NCI-H146 treated with DMSO at 0.1 percent for 48 hours (cell line): ENCODE measurements at regions not wholly inside any gene's neighbourhood (a gene's known extent, or its start where the extent isn't known, plus 50 kb on each side); places are given as distances from the start of the nearest gene placed in this dataset.

ENCODE experiments used
- DNase-seq: peaks from one replicate; lab custom pipeline; 2025; ENCODE audit not compliant: unreplicated experiment; lab: John Stamatoyannopoulos, UW

DNA sequence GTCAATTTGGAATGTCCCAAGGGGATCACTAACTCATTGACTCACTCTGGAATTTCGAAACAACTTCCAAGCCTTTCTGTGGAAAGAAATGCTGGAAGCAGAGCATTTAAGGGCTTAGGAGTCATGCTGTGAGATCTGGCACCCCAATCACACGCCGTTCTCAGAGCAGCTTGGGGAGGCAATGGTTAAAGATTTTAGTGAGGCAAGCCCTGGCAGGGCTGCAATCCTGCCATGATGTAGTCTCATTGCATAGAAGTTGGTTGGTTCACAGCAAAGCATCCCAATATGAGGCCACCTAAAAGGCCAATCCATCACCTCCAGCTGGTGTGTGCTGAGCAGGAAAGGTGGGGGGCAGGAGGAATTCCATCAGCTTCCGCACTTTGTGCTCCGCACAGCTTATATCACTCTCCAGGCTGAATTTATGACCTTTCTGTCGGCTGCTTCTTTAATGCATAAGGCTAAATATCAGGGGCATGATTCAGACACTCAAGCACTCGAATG lies 1043.9 kb upstream of the POU3F3 start:
- DNase-seq = no peak

DNA sequence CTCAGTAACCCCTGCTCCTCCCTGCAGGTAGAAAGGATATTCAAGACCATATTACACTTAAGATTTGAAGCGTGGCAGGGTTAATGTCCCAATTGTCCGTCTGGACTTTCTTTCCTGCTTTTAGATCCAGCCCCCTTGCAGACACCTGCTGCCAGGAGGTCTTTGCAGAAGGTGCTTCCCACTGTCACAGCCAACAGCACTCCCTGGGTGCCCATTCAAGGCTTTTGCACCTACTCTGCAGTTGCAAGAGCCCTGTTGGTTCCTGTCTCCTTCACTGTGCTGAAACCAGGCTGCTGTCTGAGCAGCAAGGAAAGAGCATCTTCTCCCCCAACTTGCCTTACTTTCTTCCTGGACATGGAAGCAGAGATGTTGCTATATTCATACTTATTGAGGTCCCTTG lies 1043.0 kb upstream of the POU3F3 start:
- DNase-seq = no peak

DNA sequence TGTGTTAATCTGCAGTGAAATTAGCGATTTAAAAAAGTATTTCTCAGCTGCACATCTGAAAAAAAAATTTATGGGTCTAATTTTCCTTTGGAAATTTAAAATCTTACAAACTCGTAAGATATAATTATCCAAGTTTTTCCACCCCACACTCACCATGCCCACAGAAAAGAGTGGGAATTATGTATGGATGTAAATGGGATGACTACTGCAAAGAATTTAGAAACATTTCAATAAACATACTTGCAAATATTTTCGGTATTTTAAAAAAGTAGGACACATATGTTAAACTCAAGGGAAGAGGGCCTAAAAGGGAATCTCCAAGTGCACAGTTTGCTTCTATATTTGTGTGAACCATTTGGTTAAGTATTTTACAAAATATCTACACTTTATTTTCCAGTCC lies 1039.9 kb upstream of the POU3F3 start:
- DNase-seq = no peak

DNA sequence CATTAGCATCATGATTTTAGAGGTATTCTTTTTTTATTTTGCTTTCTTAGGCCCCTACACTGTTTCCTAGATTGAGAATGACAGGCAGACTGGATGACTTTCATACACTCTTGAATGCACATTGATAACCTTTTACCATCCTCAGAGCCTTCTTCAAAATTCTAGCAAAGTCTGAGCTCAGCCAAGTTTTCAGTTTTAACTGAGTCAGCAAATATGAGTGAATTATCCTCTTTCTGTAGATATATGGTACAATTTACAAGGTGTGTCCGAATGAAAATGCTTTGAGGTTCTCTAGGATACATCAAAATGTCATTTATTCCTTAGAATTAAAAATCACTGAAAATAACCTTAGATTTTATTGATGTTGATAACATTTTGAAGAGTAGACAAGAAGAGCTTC lies 1038.2 kb upstream of the POU3F3 start:
- no peak for DNase-seq

DNA sequence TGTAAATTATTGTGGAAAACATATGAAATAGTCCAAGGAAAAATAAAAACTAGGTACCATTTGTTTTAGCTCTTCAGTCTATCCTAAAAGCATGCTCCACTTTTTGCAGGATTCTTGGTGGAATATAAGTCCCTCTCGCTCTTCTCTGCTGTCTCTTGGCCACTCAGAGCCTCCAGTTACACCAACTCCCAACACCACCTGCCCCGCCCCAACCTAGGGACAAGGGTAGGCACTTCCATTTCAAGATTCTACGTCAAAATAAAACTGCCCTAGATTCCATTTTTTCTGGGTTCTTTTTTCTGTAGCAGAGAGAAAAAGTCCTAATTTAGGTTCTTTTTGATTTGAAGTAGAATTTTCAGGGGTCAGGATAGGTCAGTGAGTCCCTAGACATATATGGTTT lies 1036.2 kb upstream of the POU3F3 start:
- no peak for DNase-seq

DNA sequence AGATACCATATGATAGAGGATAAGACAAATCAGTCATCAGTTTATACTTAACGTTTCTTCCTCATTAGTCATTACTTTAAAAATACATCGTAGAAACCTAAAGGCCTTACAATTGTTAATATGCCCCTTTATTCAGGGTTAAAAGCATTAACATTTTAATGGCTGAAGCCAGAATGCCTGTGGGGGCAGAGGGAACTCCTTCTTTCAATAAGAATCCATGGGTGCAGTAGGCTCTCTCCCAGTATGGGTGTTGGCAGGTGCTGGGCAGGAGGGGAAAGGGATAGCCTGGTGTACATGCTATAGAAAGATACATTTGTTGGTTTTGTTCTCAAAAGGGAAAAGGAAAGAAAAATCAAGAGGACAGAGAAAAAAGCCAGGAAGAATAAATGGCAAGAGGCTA lies 1035.7 kb upstream of the POU3F3 start:
- DNase-seq = no peak

DNA sequence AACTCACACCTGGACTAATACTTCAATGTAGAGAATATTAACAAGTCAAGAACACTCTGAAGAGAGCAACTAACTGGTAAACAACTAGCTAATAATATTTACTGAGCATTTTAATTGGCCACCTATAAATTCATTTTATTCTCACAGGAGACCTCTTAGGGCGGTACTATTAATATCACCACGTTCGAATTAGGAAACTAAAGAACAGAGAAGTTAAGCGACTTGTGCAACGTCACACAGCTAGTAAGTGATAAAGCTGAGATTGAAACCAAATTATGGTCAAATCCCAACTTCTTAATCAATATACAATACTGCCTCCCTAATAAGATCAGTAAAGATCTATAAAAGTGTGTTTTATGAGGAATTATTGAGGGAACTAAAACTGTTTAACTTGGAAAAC lies 1034.3 kb upstream of the POU3F3 start:
- DNase-seq = no peak

DNA sequence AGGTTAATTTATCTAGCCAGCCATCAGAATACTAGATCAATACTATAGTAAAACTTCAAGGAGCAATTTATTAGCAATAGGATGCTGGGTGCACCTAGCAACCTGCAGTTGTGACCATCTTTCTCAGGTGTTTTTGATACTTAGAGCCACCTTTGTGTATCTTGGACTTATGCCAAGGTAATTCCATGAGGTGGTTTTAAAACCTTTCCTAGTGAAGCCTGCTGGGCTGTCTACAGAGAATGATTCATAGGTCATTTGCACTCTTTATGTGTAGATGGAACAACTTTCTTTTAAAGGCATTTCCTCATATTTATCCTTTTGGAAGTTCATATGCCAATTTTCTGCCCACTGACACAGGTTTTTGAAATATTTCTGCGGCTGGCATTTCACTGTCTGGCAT lies 1030.1 kb upstream of the POU3F3 start:
- DNase-seq = no peak

DNA sequence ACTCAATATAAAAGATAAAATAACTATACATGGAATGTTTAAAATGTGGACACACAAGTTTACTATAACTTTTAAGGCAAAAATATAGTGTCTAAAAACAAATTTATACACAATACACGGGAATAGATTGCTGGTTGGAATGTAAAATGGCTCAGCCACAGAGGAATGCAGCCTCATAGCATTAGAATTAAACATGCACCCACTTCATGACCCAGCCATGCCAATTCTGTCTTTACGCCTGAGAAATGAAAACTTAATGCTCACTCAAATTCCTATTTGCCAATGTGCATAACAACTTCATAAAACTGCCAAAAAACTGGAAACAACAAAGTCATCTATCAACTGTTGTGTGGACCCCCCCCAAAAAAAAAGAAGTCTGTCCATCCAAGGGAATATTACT lies 1006.6 kb upstream of the POU3F3 start:
- DNase-seq = no peak

DNA sequence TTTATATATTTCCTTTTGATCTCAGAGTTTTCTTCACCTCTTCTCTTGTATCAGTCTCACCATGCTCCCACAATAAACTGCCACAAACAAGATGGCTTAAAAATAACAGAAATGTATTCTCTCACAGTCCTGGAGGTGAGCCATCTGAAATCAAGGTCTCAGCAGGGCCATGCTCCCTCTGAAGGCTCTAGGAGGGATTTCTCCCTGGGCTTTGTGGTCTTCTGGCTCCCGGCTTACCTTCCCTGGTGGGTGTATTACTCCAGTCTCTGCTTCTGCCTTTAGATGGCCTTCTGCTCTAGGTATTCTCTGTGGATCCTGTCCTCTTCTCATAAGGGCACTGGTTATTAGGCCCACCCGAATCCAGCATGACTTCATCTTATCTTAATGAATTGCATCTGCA lies 994.7 kb upstream of the POU3F3 start:
- DNase-seq = no peak

DNA sequence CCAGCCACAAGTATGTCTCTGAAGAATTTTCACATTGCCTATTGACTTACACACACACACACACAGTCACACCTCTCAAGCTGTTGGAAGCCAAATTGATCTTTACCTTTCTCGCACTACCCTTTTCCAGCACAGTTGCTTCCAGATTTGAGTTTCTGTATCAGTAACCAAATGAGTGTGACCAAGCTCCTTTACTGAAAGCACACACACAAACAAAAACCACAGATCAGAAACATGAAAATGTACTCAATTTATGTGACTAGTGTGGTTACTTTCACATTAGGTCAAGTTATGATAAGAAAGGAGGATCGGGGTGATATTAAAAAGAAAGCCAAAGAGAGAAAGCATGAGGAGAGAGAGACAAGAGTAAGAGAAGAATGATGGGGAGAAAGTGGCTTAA lies 993.9 kb upstream of the POU3F3 start:
- DNase-seq = no peak

DNA sequence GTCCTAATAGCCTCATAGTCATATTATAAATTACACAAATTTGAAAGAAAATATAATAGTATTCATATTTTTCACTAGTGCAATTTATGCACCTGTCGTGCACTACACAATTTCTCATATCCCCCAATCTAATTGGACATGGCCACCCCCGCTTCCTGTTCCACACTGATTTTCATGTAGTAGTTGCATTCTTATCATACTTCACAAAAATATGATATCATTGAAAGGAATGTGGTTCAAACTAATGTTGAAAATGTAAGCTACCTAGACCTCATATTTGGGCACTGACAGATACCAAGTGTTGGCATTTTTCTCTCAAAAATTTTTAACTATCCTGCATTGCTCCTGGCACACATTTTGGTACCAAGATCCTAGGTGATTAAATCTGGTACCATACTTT lies 985.5 kb upstream of the POU3F3 start:
- DNase-seq = no peak

DNA sequence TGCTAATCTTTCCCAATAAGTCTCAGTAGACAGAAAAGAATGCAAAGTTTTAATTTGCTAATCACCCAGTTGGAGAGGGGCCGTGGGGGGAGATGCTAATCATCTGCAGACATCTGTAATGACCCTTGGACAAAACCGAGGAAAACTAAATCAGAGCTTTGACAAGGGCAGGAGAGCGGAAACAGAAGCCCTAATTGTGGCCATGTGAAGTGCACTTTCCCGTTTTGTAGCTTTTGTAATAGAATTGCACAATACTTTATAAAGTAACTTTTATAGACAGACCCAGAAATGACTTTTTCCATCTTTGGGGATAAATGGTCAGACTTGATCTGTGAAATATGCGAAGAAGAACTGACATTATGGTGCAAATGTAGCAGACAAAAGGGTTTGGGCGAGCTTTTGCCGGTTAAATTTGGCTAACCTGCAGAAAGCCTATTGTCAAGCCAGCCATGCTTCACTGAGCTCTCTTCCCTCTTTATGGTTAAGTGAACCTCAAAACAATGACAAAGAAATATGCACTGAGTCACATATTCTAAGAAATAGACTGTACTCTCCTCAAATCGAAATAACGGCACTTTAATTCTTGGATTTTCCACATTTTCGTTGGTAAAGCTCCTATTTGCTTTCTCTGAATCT lies 980.1 kb upstream of the POU3F3 start:
- no peak for DNase-seq

DNA sequence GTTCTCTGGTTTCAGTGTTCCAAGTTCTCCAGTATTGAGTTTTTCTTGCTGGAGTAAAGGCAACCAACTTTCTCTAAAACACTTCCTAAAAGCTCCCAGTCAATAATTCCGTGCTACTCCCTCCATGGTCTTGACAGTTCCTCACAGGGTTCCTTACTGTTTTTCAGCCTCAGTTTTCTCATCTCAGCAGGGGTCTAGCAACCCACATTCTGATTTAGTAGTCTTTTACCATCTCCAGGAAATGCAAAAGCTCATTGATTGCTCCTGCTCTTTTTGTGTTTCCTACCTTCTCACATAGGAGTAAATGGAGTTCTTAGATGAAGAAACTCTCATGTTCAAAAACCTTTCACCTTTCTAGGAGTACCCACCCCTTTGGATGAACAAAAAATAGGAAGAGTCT lies 978.8 kb upstream of the POU3F3 start:
- no peak for DNase-seq

DNA sequence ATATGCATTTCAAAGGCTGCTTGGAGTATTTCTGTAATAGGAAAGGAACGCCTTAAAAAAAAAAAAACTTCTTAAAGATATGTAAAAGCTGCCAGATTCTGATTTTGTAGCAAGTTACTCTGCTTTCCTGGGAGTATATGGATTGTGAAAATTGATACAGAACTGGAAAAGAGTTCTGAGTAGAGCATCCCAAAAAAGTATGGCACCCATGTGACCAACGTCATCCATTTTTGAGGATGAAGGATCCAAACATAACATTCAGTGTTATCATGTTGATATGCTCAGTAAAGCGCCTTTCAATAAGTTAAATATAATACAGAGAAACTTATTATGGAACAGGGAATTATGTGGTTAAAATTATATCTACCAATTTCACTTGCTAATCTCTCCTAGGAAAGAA lies 978.4 kb upstream of the POU3F3 start:
- no peak for DNase-seq

DNA sequence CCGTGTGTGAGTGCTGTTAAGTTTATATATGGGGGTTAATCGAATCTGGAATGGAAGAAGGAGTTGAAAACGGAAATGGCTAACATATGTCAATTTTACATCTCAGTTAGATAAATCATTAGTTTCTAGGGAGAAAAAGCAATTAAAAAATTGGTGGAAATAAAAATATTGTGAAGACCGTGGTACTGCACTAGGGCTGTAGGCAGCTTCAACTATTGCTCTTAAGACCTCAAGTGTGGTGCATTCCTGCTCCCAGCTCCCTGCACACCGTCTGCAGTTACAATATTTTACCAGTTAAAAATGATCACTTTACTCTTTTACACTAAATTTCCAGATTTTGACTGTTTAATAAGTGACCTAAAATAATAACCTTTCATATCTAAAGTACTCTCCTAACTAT lies 977.3 kb upstream of the POU3F3 start:
- DNase-seq = no peak

DNA sequence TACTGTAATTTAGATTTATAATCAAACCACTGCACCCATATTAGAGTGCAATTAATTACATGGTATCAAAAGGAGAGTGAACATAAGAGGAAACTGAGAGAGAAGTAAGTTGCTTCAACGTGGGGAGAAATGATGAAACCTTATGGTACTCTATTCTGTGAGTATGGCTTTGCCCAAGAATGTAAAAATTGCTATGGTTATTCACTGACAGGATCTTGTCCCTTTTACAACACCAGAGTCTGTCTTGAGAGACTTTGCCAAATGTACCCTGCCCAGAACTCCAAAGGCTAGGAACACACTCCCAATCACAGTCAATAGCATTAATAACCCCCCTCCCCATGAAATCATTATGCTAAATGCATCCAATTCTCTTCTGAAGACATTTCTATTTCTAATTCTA lies 974.8 kb upstream of the POU3F3 start:
- DNase-seq = no peak

DNA sequence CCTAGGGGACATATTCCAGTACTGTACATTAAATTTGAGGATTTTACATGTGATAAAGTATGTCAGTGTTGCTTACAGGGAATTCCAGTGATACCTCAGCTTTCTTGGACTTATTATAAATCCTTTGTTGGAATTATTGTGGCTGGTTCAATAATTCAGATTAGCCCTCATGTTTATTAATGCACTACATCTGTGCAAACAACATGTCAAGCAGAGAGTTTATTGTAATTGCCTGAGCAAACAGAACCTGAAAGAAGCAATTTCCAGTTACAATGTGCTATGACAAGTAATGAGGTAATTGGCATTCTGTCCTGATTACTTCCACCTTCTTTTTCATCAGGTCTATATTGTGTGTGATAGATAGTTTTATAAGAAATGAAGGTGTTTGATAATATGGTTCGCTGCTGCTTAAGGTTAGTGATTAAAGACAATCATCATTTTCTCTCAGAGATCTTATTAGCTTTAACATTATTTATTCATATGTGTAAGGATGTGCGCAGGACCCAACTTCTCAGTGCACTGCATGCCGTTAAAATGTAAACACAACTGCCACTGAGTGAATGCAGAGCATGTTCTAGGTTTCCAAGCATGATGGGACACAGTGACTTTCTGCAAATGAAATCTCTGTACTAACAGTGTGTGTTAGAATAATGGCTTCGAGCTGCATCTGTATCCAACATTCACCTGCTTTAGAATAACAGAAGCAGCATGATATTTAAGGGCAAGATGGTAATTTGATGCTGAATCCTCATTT lies 973.7 kb upstream of the POU3F3 start:
- peak; percentile 13 for DNase-seq

DNA sequence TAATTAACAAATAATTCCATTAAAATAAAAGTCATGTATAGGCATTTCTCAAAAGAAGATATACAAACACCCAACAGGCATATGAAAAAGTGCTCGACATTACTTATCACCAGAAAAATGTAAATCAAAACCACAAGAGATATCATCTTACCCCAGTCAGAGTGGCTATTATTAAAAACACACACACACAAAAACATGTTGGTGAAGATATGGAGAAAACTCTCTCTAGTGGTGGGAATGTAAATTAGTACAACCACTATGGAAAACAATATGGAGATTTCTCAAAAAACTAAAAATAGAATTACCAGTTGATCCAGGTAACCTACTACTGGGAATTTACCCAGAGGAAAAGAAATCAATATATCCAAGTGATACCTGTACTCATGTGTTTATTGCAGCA lies 966.3 kb upstream of the POU3F3 start:
- no peak for DNase-seq

DNA sequence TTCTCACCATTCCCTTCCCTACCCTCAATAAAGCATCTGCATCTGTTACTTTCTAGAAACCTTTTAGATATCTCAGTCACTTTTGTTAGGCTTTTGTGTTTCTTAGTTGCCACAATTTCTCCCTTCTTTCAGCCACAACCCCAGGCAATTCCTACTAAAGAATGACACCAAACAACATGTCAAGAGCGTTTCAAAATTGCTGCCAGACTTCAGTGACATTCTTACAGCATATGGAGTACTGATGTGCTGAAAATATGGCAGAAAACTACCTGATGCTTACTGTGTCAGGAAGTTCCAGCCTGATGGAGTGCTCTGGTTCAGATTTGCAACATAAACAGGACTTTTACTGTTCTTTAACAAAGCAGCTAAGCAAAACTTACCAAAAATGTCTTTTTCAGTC lies 957.7 kb upstream of the POU3F3 start:
- DNase-seq = no peak

DNA sequence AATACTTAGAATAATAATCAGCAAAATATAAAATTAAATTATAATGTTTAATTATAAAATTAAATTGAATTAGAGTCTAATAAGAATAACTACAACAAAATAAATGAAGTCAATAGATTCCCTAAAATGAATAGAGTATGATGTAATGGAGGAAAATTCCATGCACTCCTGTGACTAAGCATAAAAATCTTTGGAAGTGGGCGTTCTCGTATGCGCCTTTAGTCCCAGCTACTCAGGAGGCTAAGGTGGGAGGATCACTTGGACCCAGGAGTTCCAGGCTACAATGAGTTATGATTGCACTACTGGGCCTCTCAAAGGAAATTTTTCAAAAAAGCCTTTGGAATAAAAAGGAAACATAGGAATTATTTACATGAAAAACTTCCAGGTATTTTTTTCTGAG lies 955.4 kb upstream of the POU3F3 start:
- DNase-seq = no peak

DNA sequence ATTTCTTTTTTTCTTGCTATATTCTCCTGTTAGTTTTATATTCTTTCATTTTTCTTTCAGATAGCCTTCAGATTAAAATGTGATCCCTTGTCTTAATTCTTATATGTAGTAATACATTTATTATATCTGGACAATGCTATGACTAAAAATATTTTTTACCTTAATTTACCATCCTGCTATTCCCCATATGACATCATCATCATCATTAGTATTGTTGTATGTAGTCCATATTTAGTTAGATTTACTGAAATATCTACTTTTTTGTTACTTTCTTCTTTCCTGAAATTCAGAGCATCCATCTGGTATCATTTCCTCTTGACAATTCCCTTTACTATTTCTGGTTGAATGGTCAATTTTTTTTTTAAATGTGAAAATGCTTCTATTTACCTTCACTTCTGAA lies 951.6 kb upstream of the POU3F3 start:
- no peak for DNase-seq

DNA sequence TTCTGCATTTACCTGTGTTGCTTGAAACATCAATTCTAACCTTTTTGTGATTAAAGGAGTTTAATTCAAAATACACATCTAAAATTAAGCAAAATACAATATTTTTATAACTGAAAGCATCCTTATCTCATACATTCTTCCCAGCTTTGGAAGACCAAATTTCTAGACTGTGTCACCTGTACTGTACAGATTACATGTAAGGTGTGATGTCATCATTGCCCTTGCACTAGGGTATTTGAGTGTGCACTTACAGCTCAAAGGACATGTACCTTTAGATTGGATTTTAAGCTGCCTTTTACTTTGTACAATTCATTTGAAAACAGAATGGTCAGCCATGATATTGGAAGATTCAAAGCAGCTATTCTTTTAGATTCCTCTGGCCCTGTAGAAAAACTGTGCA lies 932.8 kb upstream of the POU3F3 start:
- no peak for DNase-seq
